GM12874 (cell line): ENCODE measurements at regions not wholly inside any gene's neighbourhood (a gene's known extent, or its start where the extent isn't known, plus 50 kb on each side); places are given as distances from the start of the nearest gene placed in this dataset.

Source experiments
- TF ChIP-seq, protein P1 (sequence below): IDR thresholded peaks from 2 replicates; pipeline ENCODE4 v1.5.1; 2011; ENCODE audit warnings: low read depth, mild to moderate bottlenecking, control low read depth, low read length, moderate library complexity; ENCODE audit not compliant: insufficient read depth

DNA sequence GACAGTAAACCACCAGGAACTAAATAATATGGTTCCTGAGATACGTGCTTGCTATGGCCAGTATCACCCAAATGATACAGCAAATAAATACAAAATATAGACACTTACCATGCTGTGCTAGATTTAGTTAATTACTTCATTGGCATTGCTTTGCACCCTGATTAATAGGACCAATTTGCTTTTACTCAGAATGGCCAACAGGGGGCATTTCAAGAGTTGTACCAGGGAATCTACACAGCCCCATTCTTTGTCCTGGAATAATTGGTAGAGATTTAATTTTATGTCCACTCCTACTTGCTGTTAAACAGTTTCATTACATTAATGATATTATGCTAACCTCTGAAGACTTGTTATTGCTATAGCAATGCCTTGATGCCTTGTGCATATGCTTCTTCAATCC is 280.8 kb downstream of the RERGL start:
- TF ChIP-seq, protein P1, sequence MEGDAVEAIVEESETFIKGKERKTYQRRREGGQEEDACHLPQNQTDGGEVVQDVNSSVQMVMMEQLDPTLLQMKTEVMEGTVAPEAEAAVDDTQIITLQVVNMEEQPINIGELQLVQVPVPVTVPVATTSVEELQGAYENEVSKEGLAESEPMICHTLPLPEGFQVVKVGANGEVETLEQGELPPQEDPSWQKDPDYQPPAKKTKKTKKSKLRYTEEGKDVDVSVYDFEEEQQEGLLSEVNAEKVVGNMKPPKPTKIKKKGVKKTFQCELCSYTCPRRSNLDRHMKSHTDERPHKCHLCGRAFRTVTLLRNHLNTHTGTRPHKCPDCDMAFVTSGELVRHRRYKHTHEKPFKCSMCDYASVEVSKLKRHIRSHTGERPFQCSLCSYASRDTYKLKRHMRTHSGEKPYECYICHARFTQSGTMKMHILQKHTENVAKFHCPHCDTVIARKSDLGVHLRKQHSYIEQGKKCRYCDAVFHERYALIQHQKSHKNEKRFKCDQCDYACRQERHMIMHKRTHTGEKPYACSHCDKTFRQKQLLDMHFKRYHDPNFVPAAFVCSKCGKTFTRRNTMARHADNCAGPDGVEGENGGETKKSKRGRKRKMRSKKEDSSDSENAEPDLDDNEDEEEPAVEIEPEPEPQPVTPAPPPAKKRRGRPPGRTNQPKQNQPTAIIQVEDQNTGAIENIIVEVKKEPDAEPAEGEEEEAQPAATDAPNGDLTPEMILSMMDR = no peak

DNA sequence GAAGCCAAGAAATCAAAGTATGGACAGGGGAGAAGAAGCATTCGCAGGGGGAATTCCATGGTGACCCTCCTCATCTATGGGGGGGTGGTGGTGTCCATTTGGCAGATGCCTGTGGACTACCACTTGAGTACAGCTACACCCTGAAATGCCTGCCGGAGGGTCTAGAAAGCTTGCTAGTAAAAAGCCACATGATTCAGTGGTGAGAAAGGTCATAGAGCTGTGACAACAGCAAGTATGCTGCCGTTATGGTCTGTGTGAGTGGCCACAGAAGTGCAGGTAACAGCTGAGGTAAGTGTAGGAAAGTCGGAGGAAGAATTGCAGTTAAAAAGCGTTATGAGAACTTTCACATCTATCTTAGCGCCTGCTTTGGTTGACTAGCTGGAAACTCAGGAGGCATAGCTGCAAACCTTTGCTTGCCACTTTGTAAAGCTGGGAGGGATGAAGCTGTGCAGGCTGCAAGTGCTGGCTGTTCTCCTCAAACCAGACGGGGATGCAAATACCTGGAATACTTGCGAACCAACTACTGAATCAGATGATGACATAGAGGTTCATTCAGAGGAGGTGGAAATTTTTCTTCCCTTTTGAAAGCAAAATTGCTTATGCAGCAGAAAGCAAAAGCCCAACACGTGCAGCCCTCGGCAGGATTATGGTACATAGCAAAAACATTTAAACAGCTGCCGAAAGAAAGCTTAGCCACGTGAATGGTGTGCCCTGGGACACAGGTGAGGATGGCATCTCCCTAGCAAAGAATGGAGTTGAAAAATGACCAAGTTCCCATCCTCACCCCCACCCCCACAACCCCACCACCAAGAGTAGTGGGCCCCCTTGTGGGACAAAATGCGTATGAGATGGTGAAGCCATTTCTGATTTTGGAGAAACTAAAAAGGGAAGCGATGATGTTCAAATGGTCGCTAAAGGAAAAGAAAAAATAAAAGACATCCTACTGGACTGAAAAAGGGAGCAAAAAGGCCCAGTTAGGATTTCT is 287.0 kb downstream of the RERGL start:
- TF ChIP-seq, protein P1 = no peak

DNA sequence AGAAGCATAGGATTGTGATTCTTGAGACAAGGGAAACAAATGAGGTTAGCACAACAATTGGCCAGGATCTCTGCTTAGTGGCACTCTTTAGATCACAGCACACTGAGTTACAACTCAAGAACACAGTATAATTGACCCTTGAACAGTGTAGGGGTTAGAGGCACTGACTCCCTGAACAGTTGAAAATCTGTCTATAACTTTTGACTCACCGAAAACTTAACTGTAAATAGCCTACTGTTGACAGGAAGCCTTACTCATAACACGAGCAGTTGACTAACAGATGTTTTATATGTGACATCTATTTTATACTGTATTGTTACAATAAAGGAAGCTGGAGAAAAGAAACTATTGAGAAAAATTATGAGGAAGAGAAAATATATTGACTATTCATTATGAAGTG is 296.1 kb downstream of the RERGL start:
- TF ChIP-seq, protein P1 = no peak

DNA sequence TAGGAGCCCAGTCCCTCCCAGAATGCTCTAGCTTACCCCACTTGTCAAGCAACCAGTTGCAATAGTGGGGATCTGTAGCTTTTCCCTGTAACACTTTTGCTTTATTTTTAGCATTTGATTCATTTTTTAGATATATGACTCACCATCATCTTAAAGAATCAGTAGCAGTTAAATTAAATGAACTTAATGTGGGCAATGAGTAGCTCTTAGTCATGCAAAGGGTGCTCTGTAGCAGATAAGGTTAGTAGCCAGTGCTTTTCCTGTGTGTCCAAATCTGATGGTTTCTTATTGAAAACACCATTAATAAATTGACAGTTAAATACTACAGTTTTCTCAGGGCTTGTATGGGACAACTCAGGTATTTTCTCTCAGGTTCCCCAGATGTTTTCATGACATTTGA is 311.8 kb downstream of the RERGL start:
- TF ChIP-seq, protein P1 = no peak

DNA sequence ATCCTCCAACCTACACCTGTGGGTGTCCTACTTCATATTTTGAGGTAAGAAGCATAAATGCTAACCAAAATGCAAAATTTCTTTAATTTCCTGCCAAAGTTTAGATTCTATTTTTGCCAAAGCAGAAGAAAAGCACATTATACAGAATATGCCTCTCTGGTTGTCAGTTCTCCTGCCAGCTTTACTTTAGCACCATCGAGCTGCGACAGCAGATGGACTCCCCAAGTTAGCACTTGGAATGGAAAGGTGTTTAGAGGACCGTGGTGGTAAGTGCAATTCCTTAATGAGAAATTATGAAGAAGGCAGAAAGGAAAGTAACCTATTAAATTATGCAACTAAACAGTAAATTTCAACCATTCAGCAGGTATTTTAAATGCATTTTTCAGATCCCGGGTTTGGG is 326.6 kb downstream of the RERGL start:
- TF ChIP-seq, protein P1 = no peak

DNA sequence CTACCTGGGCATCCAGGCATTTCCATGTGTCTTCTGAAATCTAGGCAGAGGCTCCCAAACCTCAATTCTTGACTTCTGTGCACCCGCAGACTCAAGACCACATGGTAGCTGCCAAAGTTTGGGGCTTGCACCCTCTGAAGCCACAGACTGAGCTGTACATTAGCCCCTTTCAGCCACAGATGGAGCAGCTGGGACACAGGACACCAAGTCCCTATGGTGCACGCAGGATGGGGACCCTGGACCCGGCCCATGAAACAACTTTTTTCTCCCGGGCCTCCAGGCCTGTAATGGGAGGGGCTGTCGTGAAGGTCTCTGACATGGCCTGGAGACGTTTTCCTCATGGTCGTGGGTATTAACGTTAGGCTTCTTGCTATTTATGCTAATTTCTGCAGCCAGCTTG is 330.0 kb downstream of the RERGL start:
- TF ChIP-seq, protein P1 = no peak
